WTC11 (cell line): ENCODE measurements at regions not wholly inside any gene's neighbourhood (a gene's known extent, or its start where the extent isn't known, plus 50 kb on each side); places are given as distances from the start of the nearest gene placed in this dataset.

Source experiments
- ATAC-seq: fragments of 200-7000 bp; cut with Tn5 transposase; 2 replicates; pipeline ENCODE4 v1.10.0; 2021; ENCODE audit warnings: mild to moderate bottlenecking, moderate library complexity
- CTCF ChIA-PET: fragments of 300-600 bp; sonication (Branson Sonifier 250); formaldehyde crosslinking; loops from one replicate; lab custom pipeline; 2021; ENCODE audit warnings: antibody characterized with exemption; lab: Charles Lee
- POLR2A ChIA-PET: fragments of 350-600 bp; sonication (Branson Sonifier 250); formaldehyde crosslinking; loops from one replicate; lab custom pipeline; 2021; ENCODE audit warnings: antibody characterized with exemption; lab: Charles Lee
- DNase-seq: peaks from one replicate; pipeline ENCODE4 v3.0.0; 2021; ENCODE audit warnings: low spot score
- H3K27ac Mint-ChIP-seq: 2 replicates; pipeline ENCODE4 v1.8.0; 2021; ENCODE audit warnings: mixed read lengths
- H3K27me3 Mint-ChIP-seq: 2 replicates; pipeline ENCODE4 v1.8.0; 2021; ENCODE audit warnings: low read depth, mild to moderate bottlenecking, moderate library complexity, mixed read lengths
- H3K36me3 Mint-ChIP-seq: 2 replicates; pipeline ENCODE4 v1.8.0; 2021; ENCODE audit warnings: mixed read lengths
- H3K4me1 Mint-ChIP-seq: 2 replicates; pipeline ENCODE4 v1.8.0; 2022; ENCODE audit warnings: mixed read lengths
- H3K4me3 Mint-ChIP-seq: 2 replicates; pipeline ENCODE4 v1.8.0; 2021; ENCODE audit warnings: mild to moderate bottlenecking, moderate library complexity, mixed read lengths
- H3K9me3 Mint-ChIP-seq: 2 replicates; pipeline ENCODE4 v1.8.0; 2021; ENCODE audit warnings: mixed read lengths
- CREB1 ChIP-seq: sonication (generic); formaldehyde crosslinking; IDR thresholded peaks from 2 replicates; pipeline ENCODE4 v1.8.0; 2023; ENCODE audit warnings: mild to moderate bottlenecking, missing genetic modification reagents
- CREM ChIP-seq: sonication (generic); formaldehyde crosslinking; IDR thresholded peaks from 2 replicates; pipeline ENCODE4 v1.8.1; 2022; ENCODE audit warnings: mild to moderate bottlenecking, missing genetic modification reagents, moderate library complexity
- EMX1 ChIP-seq: fragments of 250-450 bp; sonication (Bioruptor Pico); IDR thresholded peaks from 2 replicates; pipeline ENCODE4 v1.8.0; 2021; ENCODE audit warnings: mild to moderate bottlenecking
- NFYB ChIP-seq: sonication (generic); formaldehyde crosslinking; conservative IDR thresholded peaks from 2 replicates; pipeline ENCODE4 v1.8.0; 2022; ENCODE audit warnings: low read depth, missing genetic modification reagents
- NR1H2 ChIP-seq: sonication (generic); formaldehyde crosslinking; IDR thresholded peaks from 2 replicates; pipeline ENCODE4 v1.9.0; 2021; ENCODE audit warnings: mild to moderate bottlenecking, moderate library complexity, missing genetic modification reagents
- SMAD3 ChIP-seq: sonication (generic); formaldehyde crosslinking; IDR thresholded peaks from 2 replicates; pipeline ENCODE4 v1.8.0; 2022; ENCODE audit warnings: missing genetic modification reagents, mild to moderate bottlenecking, borderline replicate concordance
- ZNF219 ChIP-seq: sonication (generic); formaldehyde crosslinking; IDR thresholded peaks from 2 replicates; pipeline ENCODE4 v1.8.0; 2023; ENCODE audit warnings: missing genetic modification reagents, mild to moderate bottlenecking, borderline replicate concordance
- ZNF263 ChIP-seq: sonication (generic); formaldehyde crosslinking; IDR thresholded peaks from 2 replicates; pipeline ENCODE4 v1.8.1; 2022; ENCODE audit warnings: low read depth, mild to moderate bottlenecking, moderate library complexity, missing genetic modification reagents
- ZNF396 ChIP-seq: fragments of 250-450 bp; sonication (Bioruptor Pico); IDR thresholded peaks from 2 replicates; pipeline ENCODE4 v1.8.0; 2021; ENCODE audit warnings: mild to moderate bottlenecking, moderate library complexity, borderline replicate concordance
- ZNF416 ChIP-seq: fragments of 250-450 bp; sonication (Bioruptor Pico); IDR thresholded peaks from 2 replicates; pipeline ENCODE4 v1.9.0; 2021; ENCODE audit warnings: mild to moderate bottlenecking, inconsistent platforms
- TF ChIP-seq, protein P1 (sequence below): sonication (generic); formaldehyde crosslinking; IDR thresholded peaks from 2 replicates; pipeline ENCODE4 v1.8.0; 2022; ENCODE audit warnings: mild to moderate bottlenecking, missing genetic modification reagents
- TF ChIP-seq, protein P2 (sequence below): fragments of 250-450 bp; sonication (Bioruptor Pico); IDR thresholded peaks from 2 replicates; pipeline ENCODE4 v1.9.0; 2021; ENCODE audit warnings: mild to moderate bottlenecking
- TF ChIP-seq, protein P3 (sequence below): sonication (generic); formaldehyde crosslinking; IDR thresholded peaks from 2 replicates; pipeline ENCODE4 v1.8.1; 2022; ENCODE audit warnings: low read depth, missing genetic modification reagents, borderline replicate concordance
- TF ChIP-seq, protein P4 (sequence below): fragments of 200-600 bp; IDR thresholded peaks from 2 replicates; pipeline ENCODE4 v1.8.0; 2022; ENCODE audit warnings: antibody characterized with exemption
- TF ChIP-seq, protein P5 (sequence below): sonication (generic); formaldehyde crosslinking; conservative IDR thresholded peaks from 2 replicates; pipeline ENCODE4 v1.8.1; 2023; ENCODE audit warnings: mild to moderate bottlenecking, low read depth, missing genetic modification reagents, moderate library complexity
- TF ChIP-seq, protein P6 (sequence below): sonication (generic); formaldehyde crosslinking; IDR thresholded peaks from 2 replicates; pipeline ENCODE4 v1.8.1; 2023; ENCODE audit warnings: mild to moderate bottlenecking, missing genetic modification reagents, moderate library complexity
- TF ChIP-seq, protein P7 (sequence below): sonication (generic); formaldehyde crosslinking; IDR thresholded peaks from 2 replicates; pipeline ENCODE4 v1.8.0; 2022; ENCODE audit warnings: mild to moderate bottlenecking, missing genetic modification reagents
- TF ChIP-seq, protein P8 (sequence below): sonication (generic); formaldehyde crosslinking; IDR thresholded peaks from 2 replicates; pipeline ENCODE4 v1.8.1; 2022; ENCODE audit warnings: mild to moderate bottlenecking, moderate library complexity, missing genetic modification reagents

DNA sequence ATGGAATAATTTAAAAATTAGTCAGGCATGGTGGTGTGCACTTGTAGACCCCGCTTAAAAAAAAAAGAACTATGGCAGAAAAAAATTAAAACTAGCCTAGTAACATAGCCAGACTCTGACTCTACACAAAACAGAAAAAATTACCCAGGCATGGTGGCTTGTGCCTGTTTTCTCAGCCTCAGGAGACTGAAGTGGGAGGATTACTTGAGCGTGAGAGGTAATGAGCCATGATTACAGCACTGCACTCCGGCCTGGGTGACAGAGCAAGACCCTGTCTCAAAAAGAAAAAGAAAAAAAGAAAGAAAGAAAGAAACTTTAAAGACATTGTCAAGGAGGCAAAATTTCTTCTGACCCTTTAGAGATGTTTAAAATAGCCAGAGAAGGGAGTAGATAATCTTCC, 109.0 kb upstream of the TMEM106B start:
- DNase-seq (no peak), ATAC-seq (no peak)
- Mint-ChIP-seq H3K9me3 (peaks cover 19% of the 10 kb centered on the region), H3K36me3 (peaks cover 3% of the 10 kb centered on the region; the same call in 1 of the 2 replicates), H3K4me3 (no peak overlapping the region), H3K4me1 (no peaks in the 10 kb centered on the region), H3K27ac (no peak overlapping the region), H3K27me3 (no peaks in the 10 kb centered on the region)
- ChIA-PET CTCF (no interaction called here), POLR2A (no interaction called here)
- TF ChIP-seq, protein P1, sequence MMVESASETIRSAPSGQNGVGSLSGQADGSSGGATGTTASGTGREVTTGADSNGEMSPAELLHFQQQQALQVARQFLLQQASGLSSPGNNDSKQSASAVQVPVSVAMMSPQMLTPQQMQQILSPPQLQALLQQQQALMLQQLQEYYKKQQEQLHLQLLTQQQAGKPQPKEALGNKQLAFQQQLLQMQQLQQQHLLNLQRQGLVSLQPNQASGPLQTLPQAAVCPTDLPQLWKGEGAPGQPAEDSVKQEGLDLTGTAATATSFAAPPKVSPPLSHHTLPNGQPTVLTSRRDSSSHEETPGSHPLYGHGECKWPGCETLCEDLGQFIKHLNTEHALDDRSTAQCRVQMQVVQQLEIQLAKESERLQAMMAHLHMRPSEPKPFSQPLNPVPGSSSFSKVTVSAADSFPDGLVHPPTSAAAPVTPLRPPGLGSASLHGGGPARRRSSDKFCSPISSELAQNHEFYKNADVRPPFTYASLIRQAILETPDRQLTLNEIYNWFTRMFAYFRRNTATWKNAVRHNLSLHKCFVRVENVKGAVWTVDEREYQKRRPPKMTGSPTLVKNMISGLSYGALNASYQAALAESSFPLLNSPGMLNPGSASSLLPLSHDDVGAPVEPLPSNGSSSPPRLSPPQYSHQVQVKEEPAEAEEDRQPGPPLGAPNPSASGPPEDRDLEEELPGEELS (CRISPR knock-in tag), result no peak
- TF ChIP-seq, protein P2, sequence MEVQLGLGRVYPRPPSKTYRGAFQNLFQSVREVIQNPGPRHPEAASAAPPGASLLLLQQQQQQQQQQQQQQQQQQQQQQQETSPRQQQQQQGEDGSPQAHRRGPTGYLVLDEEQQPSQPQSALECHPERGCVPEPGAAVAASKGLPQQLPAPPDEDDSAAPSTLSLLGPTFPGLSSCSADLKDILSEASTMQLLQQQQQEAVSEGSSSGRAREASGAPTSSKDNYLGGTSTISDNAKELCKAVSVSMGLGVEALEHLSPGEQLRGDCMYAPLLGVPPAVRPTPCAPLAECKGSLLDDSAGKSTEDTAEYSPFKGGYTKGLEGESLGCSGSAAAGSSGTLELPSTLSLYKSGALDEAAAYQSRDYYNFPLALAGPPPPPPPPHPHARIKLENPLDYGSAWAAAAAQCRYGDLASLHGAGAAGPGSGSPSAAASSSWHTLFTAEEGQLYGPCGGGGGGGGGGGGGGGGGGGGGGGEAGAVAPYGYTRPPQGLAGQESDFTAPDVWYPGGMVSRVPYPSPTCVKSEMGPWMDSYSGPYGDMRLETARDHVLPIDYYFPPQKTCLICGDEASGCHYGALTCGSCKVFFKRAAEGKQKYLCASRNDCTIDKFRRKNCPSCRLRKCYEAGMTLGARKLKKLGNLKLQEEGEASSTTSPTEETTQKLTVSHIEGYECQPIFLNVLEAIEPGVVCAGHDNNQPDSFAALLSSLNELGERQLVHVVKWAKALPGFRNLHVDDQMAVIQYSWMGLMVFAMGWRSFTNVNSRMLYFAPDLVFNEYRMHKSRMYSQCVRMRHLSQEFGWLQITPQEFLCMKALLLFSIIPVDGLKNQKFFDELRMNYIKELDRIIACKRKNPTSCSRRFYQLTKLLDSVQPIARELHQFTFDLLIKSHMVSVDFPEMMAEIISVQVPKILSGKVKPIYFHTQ (CRISPR knock-in tag), result no peak
- TF ChIP-seq, protein P3, sequence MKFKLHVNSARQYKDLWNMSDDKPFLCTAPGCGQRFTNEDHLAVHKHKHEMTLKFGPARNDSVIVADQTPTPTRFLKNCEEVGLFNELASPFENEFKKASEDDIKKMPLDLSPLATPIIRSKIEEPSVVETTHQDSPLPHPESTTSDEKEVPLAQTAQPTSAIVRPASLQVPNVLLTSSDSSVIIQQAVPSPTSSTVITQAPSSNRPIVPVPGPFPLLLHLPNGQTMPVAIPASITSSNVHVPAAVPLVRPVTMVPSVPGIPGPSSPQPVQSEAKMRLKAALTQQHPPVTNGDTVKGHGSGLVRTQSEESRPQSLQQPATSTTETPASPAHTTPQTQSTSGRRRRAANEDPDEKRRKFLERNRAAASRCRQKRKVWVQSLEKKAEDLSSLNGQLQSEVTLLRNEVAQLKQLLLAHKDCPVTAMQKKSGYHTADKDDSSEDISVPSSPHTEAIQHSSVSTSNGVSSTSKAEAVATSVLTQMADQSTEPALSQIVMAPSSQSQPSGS, result no peak
- TF ChIP-seq ZNF416 (no peak), CREM (CRISPR knock-in tag) (no peak), NR1H2 (CRISPR knock-in tag) (no peak), SMAD3 (no peak)
- TF ChIP-seq, protein P4, sequence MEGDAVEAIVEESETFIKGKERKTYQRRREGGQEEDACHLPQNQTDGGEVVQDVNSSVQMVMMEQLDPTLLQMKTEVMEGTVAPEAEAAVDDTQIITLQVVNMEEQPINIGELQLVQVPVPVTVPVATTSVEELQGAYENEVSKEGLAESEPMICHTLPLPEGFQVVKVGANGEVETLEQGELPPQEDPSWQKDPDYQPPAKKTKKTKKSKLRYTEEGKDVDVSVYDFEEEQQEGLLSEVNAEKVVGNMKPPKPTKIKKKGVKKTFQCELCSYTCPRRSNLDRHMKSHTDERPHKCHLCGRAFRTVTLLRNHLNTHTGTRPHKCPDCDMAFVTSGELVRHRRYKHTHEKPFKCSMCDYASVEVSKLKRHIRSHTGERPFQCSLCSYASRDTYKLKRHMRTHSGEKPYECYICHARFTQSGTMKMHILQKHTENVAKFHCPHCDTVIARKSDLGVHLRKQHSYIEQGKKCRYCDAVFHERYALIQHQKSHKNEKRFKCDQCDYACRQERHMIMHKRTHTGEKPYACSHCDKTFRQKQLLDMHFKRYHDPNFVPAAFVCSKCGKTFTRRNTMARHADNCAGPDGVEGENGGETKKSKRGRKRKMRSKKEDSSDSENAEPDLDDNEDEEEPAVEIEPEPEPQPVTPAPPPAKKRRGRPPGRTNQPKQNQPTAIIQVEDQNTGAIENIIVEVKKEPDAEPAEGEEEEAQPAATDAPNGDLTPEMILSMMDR, result no peak
- TF ChIP-seq, protein P5, sequence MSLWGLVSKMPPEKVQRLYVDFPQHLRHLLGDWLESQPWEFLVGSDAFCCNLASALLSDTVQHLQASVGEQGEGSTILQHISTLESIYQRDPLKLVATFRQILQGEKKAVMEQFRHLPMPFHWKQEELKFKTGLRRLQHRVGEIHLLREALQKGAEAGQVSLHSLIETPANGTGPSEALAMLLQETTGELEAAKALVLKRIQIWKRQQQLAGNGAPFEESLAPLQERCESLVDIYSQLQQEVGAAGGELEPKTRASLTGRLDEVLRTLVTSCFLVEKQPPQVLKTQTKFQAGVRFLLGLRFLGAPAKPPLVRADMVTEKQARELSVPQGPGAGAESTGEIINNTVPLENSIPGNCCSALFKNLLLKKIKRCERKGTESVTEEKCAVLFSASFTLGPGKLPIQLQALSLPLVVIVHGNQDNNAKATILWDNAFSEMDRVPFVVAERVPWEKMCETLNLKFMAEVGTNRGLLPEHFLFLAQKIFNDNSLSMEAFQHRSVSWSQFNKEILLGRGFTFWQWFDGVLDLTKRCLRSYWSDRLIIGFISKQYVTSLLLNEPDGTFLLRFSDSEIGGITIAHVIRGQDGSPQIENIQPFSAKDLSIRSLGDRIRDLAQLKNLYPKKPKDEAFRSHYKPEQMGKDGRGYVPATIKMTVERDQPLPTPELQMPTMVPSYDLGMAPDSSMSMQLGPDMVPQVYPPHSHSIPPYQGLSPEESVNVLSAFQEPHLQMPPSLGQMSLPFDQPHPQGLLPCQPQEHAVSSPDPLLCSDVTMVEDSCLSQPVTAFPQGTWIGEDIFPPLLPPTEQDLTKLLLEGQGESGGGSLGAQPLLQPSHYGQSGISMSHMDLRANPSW (CRISPR knock-in tag), result no peak

DNA sequence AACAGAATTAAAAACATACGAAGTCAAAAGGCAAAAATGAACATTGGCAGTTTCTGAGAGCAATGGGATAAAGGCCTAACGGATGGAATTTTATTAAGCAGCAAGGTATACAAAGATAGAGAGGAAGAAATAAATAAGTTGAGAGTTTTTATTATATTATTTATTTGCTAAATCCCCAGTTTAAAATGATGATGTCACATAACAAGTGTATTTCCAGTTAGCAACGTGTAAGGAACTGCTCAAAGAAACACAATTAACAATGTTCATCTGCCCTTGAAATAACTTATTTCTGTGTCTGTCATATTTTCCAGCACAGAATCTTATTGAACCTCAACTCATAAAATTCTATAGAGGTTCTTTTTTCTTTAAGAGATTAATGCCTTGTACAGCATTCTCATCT, 108.6 kb upstream of the TMEM106B start:
- Mint-ChIP-seq H3K9me3 (peaks cover 19% of the 10 kb centered on the region), H3K27me3 (no peaks in the 10 kb centered on the region), H3K4me1 (no peaks in the 10 kb centered on the region), H3K27ac (no peak overlapping the region), H3K36me3 (peaks cover 3% of the 10 kb centered on the region; the same call in 1 of the 2 replicates), H3K4me3 (no peak overlapping the region)
- DNase-seq (no peak), ATAC-seq (no peak)
- CTCF ChIA-PET, result no interaction called here
- POLR2A ChIA-PET, result no interaction called here
- TF ChIP-seq EMX1 (CRISPR knock-in tag), result no peak
- no peak for TF ChIP-seq ZNF263
- TF ChIP-seq CREB1, result no peak
- TF ChIP-seq, protein P6, sequence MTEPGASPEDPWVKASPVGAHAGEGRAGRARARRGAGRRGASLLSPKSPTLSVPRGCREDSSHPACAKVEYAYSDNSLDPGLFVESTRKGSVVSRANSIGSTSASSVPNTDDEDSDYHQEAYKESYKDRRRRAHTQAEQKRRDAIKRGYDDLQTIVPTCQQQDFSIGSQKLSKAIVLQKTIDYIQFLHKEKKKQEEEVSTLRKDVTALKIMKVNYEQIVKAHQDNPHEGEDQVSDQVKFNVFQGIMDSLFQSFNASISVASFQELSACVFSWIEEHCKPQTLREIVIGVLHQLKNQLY (CRISPR knock-in tag), result no peak
- TF ChIP-seq, protein P7, sequence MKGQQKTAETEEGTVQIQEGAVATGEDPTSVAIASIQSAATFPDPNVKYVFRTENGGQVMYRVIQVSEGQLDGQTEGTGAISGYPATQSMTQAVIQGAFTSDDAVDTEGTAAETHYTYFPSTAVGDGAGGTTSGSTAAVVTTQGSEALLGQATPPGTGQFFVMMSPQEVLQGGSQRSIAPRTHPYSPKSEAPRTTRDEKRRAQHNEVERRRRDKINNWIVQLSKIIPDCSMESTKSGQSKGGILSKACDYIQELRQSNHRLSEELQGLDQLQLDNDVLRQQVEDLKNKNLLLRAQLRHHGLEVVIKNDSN (CRISPR knock-in tag), result no peak
- TF ChIP-seq, protein P8, sequence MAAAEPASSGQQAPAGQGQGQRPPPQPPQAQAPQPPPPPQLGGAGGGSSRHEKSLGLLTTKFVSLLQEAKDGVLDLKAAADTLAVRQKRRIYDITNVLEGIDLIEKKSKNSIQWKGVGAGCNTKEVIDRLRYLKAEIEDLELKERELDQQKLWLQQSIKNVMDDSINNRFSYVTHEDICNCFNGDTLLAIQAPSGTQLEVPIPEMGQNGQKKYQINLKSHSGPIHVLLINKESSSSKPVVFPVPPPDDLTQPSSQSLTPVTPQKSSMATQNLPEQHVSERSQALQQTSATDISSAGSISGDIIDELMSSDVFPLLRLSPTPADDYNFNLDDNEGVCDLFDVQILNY (CRISPR knock-in tag), result no peak
- TF ChIP-seq CREM (CRISPR knock-in tag), result no peak
- TF ChIP-seq NFYB (CRISPR knock-in tag), result no peak
- TF ChIP-seq, protein P2 (CRISPR knock-in tag), result no peak
- no peak for TF ChIP-seq ZNF219 (CRISPR knock-in tag)
- no peak for TF ChIP-seq ZNF396 (CRISPR knock-in tag)
